Ishikawa (cell line): ENCODE measurements at regions not wholly inside any gene's neighbourhood (a gene's known extent, or its start where the extent isn't known, plus 50 kb on each side); places are given as distances from the start of the nearest gene placed in this dataset.

Source experiments
- CEBPB ChIP-seq: IDR thresholded peaks from 2 replicates; pipeline ENCODE4 v1.6.1; 2012
- CREB1 ChIP-seq: IDR thresholded peaks from 2 replicates; pipeline ENCODE4 v1.6.1; 2012; ENCODE audit warnings: low read depth
- EP300 ChIP-seq: IDR thresholded peaks from 2 replicates; pipeline ENCODE4 v1.6.1; 2012; ENCODE audit warnings: borderline replicate concordance
- MAX ChIP-seq: IDR thresholded peaks from 2 replicates; pipeline ENCODE4 v1.6.1; 2012
- REST ChIP-seq: IDR thresholded peaks from 2 replicates; pipeline ENCODE4 v1.6.1; 2012; ENCODE audit warnings: low read depth, mild to moderate bottlenecking

GRCh38 chr15:48046813-48047438, 73.9 kb upstream of the SLC24A5 start:
- no peak for TF ChIP-seq EP300
- no peak for TF ChIP-seq CEBPB
- no peak for TF ChIP-seq CREB1
- no peak for TF ChIP-seq REST
- no peak for TF ChIP-seq MAX
